HG03558 (cell line): ENCODE measurements at regions not wholly inside any gene's neighbourhood (a gene's known extent, or its start where the extent isn't known, plus 50 kb on each side); places are given as distances from the start of the nearest gene placed in this dataset.
"Not testable (repeated sequence)": the region's sequence is repeated elsewhere in the genome, so short reads cannot be mapped to it uniquely, and the experiment has no call there.

Experiments
- ATAC-seq: cut with Tn5 transposase; IDR thresholded peaks from one replicate; pipeline ENCODE4 v1.9.1; 2021; ENCODE audit warnings: moderate number of reproducible peaks; ENCODE audit not compliant: unreplicated experiment; ENCODE audit errors: extremely low read depth

GRCh38 chr6:166253778-166254204 is 54.4 kb downstream of the PRR18 start:
- ATAC-seq, result no peak

DNA sequence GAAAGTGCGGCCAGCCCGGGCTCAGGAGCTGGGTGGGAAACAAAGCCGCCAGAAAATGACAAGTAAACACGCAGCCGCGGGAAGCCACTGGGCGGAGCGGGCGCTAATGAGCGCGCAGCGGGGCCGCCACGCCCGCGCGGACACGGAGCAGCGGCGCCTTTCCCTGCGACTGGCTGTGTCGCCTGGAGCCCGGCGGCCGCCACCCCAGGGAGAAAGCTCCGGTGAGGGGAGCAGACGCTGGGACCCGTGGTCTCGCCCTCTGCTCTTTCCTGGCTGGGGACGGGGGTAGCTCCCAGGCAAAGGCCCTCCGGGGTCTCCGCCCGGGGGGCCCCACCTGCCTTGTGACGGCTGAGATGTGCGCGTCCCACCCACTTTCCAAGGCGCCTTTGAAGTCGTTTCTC is 54.9 kb downstream of the PRR18 start:
- no peak for ATAC-seq

- no peak for ATAC-seq
These were observed 55.6 kb downstream of the PRR18 start for GRCh38 chr6:166252601-166253000.

GRCh38 chr6:166251655-166252054 is 56.5 kb downstream of the PRR18 start:
- no peak for ATAC-seq

DNA sequence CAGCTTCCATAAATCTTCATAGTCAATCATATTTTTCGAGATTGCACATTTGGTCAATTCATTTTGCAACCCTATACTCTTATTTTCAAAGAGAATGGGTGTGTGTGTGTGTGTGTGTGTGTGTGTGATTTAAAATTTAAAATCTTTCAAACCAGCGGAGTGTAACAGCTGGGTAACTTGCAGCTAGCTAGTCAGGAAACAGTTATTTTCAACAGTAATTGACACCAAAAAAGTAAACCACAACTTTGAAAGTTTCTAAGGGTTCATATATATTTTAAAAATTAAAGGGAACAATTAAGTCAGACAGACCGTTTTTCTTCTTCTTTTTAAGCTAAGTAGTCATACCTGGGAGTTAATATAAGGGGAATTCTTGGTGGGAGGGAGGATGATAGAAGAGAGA is 57.0 kb downstream of the PRR18 start:
- no peak for ATAC-seq

- ATAC-seq, result not testable (repeated sequence)
These were observed 59.0 kb downstream of the PRR18 start for GRCh38 chr6:166249061-166249785.

DNA sequence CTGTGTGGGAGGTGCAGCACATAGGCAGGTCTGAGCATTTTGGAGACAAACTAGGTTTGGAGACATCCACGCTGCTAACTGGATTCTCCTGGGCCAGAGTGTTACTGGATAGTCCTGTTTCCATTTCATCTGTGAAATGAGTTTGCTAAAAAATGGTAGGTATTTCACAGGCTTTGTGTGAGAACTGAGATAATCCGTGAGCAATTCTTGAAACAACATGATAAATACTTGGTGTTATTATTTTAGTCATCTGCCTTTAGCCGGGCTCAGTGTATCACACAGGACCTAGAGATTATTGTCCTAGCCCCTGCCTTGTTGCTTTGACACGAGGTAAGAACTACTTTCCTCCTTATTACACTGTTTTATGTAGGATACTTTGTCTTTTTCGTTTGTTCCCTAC is 63.0 kb downstream of the PRR18 start:
- ATAC-seq, result no peak

- peak; percentile 76 for ATAC-seq
These were observed 63.7 kb downstream of the PRR18 start for GRCh38 chr6:166244353-166245045.

GRCh38 chr6:166242888-166243287 is 65.3 kb downstream of the PRR18 start:
- ATAC-seq, result no peak

DNA sequence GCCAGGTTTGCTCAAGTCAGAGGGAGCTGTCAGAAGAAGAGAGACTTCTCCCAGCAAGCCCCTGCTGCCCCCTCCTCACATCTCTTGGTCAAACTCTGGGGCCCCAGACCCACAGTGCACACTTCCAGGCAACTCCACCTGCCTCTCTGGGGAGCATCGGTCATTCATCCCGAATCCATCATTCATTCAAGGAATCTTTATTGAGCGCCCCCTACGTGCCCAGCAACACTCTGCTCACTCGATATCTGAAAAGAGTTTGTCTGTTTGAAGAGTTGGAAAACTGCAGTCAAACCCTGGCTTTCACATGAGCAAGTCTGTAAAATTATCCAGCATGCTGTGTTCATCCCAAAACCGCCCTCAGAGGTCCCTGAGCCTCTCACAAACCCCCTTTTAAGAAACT is 66.2 kb downstream of the PRR18 start:
- no peak for ATAC-seq

DNA sequence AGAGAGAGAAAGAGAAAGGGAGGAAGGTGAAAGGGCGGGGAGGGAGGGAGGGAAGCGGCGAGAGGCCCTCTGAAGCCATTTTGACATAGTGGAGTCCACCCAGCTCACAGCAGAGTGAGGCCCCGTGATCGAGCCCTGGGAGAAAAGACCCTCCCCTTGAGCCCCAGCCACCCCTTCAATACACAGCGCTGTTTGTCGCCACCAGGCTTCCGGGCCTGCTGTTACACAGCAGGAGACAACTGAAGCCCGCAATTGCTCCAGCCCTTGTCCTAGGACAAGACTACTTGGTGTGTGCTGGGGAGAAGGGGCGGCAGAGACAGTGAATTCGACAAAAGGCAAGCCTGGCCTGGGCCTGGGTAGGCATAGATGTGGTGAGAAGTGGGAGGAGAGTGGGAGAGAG is 67.3 kb downstream of the PRR18 start:
- ATAC-seq, result no peak

DNA sequence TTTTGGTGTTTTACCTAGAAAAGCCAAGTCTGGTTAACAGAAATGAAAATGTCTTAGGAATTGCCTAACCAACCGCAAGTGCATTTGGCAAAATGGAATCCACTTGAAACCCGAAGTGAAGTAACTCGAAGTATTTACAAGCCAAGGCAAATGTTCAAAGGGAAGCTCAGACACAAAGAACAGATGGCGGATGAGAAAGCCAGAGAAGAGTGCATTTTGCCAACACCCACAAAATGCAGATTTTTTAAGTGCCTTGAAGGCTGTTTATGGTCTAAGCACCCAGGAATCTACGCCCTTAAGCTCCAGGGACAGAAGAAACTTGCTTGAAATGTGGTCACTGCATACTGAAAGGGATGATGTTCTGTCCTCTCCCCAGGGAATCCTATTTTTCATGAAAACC is 70.0 kb upstream of the TBXT start:
- no peak for ATAC-seq

- ATAC-seq, result no peak
These were observed 68.9 kb upstream of the TBXT start for GRCh38 chr6:166236596-166236995.

DNA sequence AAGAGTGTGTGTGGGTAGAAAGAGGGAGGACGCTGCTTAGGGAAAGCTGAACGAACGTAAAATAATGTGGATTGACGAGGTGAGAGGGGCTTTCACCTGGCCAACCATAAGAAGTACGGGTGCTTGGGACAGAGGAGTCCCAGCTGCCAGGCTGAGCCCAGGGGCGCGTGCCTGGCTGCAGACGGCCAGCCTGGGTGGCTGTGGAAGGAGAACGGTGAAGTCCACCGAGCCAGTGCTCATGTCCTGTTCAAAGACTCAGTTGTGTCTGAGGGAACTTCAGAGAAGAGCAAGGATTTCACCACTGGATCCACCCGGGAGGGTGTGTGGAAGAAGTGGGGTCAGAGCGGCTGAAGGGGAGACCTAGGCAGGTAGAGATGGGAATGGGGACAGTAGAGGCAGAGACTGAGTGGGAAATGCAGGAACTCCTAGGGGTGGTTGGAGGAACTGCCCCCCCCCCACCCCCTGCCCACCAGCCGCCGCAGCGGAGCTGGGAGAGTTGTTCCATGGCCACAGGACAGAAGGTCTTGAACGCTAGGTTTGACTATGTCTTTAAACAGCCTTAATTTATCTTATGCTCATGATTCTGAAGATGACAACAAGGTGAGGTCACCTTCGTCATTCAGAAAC is 68.1 kb upstream of the TBXT start:
- no peak for ATAC-seq

DNA sequence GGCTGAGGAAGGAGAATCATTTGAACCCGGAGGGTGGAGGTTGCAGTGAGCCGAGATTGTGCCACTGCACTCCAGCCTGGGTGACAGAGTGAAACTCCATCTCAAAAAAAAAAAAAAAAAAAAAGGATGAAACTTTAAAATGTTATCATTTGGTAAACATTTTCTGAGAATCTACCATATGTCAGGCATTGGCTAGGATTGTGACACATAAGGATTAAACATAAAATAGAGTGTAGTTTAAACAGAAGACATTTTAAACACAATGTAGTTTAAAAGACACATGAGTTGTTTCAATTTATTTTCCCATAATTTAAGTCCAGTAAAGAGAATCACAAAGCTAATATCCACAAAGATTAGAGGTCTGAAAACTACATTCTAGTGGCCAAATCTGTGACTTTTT is 63.5 kb upstream of the TBXT start:
- ATAC-seq, result not testable (repeated sequence)

- no peak for ATAC-seq
These were observed 61.3 kb upstream of the TBXT start for GRCh38 chr6:166228839-166229528.

- ATAC-seq, result no peak
These were observed 60.8 kb upstream of the TBXT start for GRCh38 chr6:166228425-166228824.

DNA sequence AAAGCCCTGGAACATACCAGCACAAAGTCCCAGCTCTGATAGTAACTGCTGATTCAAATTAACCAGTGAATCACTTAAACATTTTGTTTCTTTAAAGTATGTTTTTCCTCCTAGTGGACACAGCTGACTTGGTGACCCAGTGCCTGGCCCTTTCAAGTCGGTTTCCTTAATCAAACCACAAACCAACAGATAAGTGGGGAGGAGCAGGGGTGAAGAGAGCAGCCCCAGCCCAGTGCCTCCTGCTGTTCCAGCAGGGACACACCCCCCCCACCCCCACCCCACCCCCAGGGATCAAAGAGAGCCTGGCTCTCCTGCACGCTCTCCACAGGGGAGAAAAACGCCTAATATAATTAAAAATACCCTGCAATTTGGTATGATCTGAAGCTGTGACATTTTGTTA is 55.4 kb upstream of the TBXT start:
- ATAC-seq, result no peak

- ATAC-seq, result no peak
These were observed 55.0 kb upstream of the TBXT start for GRCh38 chr6:166222631-166223030.

GRCh38 chr6:166221636-166222035 is 54.0 kb upstream of the TBXT start:
- no peak for ATAC-seq

DNA sequence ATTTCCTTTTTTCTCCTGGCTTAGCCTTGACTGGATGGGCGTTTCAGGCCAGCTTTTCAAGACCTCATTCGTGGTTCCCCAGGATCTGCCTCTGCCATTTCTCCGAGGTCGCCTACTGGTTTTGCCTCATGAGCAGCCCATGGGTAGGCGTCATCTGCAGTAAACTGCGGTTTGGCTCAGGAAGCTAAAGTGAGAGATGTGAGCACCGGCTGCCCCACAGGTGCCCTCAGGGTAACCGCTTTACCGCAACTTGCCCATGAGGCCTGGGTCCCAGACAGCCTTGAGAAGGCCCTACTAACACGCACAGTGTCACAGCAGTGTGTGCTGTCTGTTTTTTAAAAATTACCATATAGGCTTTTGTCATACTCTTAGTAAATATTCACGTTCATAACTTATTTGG is 53.4 kb upstream of the TBXT start:
- no peak for ATAC-seq
